ENCODE measurements at regions not wholly inside any gene's neighbourhood (a gene's known extent, or its start where the extent isn't known, plus 50 kb on each side); places are given as distances from the start of the nearest gene placed in this dataset.

GRCh38 chr10:128386816-128387604 lies 260.8 kb upstream of the MKI67 start:
- H3K4me3 ChIP-seq (ENCODE audit: low read depth, low read length): no peak overlapping the region
- no peak for TF ChIP-seq CTCF (conservative IDR thresholded peaks at IDR 0.05; ENCODE audit: low read depth, low read length)
- no peak for DNase-seq (ENCODE audit: low read depth)

DNA sequence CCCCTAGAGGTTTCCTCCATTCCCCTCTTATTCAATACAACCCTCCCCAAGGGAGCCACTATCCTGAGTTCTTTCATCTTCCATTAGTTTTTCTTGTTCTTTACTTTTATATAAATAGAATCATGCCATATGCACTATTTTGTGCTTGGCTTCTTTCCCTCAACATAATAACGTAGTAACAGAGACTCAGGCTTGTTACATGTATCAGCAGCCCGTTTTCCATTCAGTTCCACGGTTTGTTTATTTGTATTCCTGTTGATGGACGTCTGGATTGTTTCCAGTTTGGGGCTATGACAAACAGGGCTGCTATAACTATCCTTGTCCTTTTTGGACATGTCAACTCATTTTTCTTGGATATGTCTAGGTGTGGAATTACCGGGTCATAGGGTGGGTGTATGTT lies 264.4 kb upstream of the MKI67 start:
- H3K4me3 ChIP-seq (ENCODE audit: low read depth, low read length): no peak overlapping the region
- no peak for TF ChIP-seq CTCF (conservative IDR thresholded peaks at IDR 0.05; ENCODE audit: low read depth, low read length)
- DNase-seq (ENCODE audit: low read depth): no peak

DNA sequence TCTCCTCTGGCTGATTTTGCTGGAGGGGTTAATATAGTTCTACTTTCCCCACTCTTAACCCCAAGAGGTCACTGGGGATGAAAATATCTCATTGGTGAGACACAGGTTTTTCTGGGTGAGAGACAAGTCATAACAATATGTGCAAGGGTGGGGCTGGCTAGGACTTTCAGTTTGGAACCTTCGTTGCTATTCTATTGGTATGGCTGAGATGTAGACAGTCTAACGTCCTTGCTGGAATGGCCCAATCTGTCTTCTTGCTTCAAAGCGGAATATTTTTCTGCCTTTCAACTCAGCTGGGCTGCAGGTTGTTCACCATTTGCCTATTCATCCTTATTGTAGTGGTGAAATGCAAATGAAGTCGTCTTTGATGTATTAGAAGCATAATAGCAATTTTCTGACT lies 267.3 kb upstream of the MKI67 start:
- no peak for DNase-seq (ENCODE audit: low read depth)
- no peak for TF ChIP-seq CTCF (conservative IDR thresholded peaks at IDR 0.05; ENCODE audit: low read depth, low read length)
- no peak overlapping the region for H3K4me3 ChIP-seq (ENCODE audit: low read depth, low read length)

GRCh38 chr10:128398118-128398517 lies 271.9 kb upstream of the MKI67 start:
- TF ChIP-seq CTCF (conservative IDR thresholded peaks at IDR 0.05; ENCODE audit: low read depth, low read length): no peak
- no peak for DNase-seq (ENCODE audit: low read depth)

GRCh38 chr10:128398999-128399398 lies 272.8 kb upstream of the MKI67 start:
- DNase-seq (ENCODE audit: low read depth): no peak
- no peak for TF ChIP-seq CTCF (conservative IDR thresholded peaks at IDR 0.05; ENCODE audit: low read depth, low read length)
- no peak overlapping the region for H3K4me3 ChIP-seq (ENCODE audit: low read depth, low read length)

More at GRCh38 chr10:128398118-128398517, 271.9 kb upstream of the MKI67 start:
- H3K4me3 ChIP-seq (ENCODE audit: low read depth, low read length): no peak overlapping the region

DNA sequence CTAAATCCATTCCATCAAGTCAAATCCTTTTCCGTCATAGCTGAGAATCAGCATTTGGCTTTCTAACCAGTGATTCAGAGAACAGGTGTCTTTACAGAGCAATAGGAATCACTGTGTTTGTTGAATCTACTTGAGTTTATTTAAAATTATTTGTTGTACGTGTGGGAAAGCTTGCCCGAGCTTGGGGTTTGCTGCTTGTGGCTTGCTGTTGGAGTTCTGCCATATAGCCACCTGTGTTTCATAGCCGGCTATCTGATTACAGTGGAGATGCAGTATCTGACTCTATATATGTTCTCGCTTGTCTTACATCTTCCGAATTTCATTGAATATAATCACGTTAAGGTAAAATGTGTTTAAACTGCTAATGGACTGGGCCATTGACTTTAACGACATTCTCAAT lies 274.3 kb upstream of the MKI67 start:
- no peak for DNase-seq (ENCODE audit: low read depth)
- no peak overlapping the region for H3K4me3 ChIP-seq (ENCODE audit: low read depth, low read length)
- no peak for TF ChIP-seq CTCF (conservative IDR thresholded peaks at IDR 0.05; ENCODE audit: low read depth, low read length)

DNA sequence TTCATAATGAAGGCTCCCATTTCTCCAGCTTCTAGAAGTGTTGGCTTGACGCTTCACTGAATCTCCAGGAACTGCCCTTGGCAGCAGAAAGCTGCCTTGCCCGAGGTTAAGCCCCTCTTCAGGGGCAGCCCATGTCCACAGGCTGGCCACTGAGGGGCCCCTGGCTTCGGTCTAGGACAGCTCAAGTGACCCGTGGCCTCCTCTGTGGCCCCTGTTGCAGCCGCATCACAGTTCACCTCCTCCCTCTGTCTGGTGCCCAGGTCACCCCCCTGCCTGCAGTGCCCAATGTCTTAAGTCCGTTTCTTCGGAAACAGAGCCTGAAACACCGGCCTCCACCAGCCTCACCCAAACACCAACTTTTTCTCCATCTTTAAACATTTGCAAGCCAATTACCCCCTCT lies 279.2 kb upstream of the MKI67 start:
- TF ChIP-seq CTCF (conservative IDR thresholded peaks at IDR 0.05; ENCODE audit: low read depth, low read length): no peak
- H3K4me3 ChIP-seq (ENCODE audit: low read depth, low read length): no peak overlapping the region
- no peak for DNase-seq (ENCODE audit: low read depth)
